ENCODE measurements at regions not wholly inside any gene's neighbourhood (a gene's known extent, or its start where the extent isn't known, plus 50 kb on each side); places are given as distances from the start of the nearest gene placed in this dataset.

- DNase-seq: no peak
Measured at GRCh38 chr10:43012578-43012977, 64.3 kb upstream of the RET start.

GRCh38 chr10:43013065-43013464 is 63.8 kb upstream of the RET start:
- no peak for DNase-seq

GRCh38 chr10:43024524-43024923 is 52.3 kb upstream of the RET start:
- no peak for DNase-seq

- no peak for DNase-seq
Measured at GRCh38 chr10:43024942-43025700, 51.7 kb upstream of the RET start.

- no peak for DNase-seq
Measured at GRCh38 chr10:43026039-43026973, 50.6 kb upstream of the RET start.

Measured in NCI-H510A (cell line).